H1 (cell line): ENCODE measurements at regions not wholly inside any gene's neighbourhood (a gene's known extent, or its start where the extent isn't known, plus 50 kb on each side); places are given as distances from the start of the nearest gene placed in this dataset.
A peak's percentile ranks its signal among the peaks of the same experiment; 100 is the strongest.

Experiments used
- ASH2L ChIP-seq: fragments of 200-600, 300-600 bp; sonication (generic); IDR thresholded peaks from one replicate; pipeline ENCODE4 v1.7.1; 2017; ENCODE audit warnings: low read length
- GABPA ChIP-seq: IDR thresholded peaks from 2 replicates; pipeline ENCODE4 v1.6.1; 2011; ENCODE audit warnings: mild to moderate bottlenecking, low read length, moderate library complexity, borderline replicate concordance; ENCODE audit not compliant: insufficient read depth
- HDAC6 ChIP-seq: IDR thresholded peaks from one replicate; pipeline ENCODE4 v1.7.1; 2012; ENCODE audit warnings: low read depth, mild to moderate bottlenecking, inconsistent platforms, low read length, moderate library complexity
- KDM1A ChIP-seq: fragments of 200-600, 300-600 bp; sonication (generic); IDR thresholded peaks from 2 replicates; pipeline ENCODE4 v1.7.1; 2016; ENCODE audit warnings: mild to moderate bottlenecking, low read length, borderline replicate concordance
- PHF8 ChIP-seq: fragments of 200-600 bp; sonication (generic); conservative IDR thresholded peaks from 2 replicates; pipeline ENCODE4 v1.7.1; 2012; ENCODE audit warnings: low read depth, mild to moderate bottlenecking, inconsistent platforms, low read length, moderate library complexity
- POLR2A ChIP-seq, 2 experiments: IDR thresholded peaks; 1 replicate in 1 of 2; 2 replicates in 1 of 2; pipeline ENCODE4 v1.6.1; 2011; ENCODE audit warnings: low read depth in 2 of 2, low read length in 2 of 2, mild to moderate bottlenecking in 2 of 2; ENCODE audit errors: control extremely low read depth in 1 of 2
- RAD21 ChIP-seq, 2 experiments: IDR thresholded peaks in 1 of 2; conservative IDR thresholded peaks in 1 of 2; 2 replicates each; pipeline ENCODE4 v1.6.1; 2011; ENCODE audit warnings: low read depth in 2 of 2, low read length in 2 of 2, improper control_type of control experiment in 1 of 2, inconsistent platforms in 1 of 2, mild to moderate bottlenecking in 1 of 2, moderate library complexity in 1 of 2
- RXRA ChIP-seq: IDR thresholded peaks from 2 replicates; pipeline ENCODE4 v1.6.1; 2011; ENCODE audit warnings: low read depth, mild to moderate bottlenecking, low read length, moderate library complexity; ENCODE audit not compliant: insufficient read depth
- SP4 ChIP-seq: IDR thresholded peaks from 2 replicates; pipeline ENCODE4 v1.6.1; 2012; ENCODE audit warnings: low read length, inconsistent platforms
- TF ChIP-seq, protein P1 (sequence below): IDR thresholded peaks from 2 replicates; pipeline ENCODE4 v1.6.1; 2012; ENCODE audit warnings: low read length, inconsistent platforms
- TF ChIP-seq, protein P2 (sequence below): IDR thresholded peaks from 2 replicates; pipeline ENCODE4 v1.6.1; 2012; ENCODE audit warnings: inconsistent platforms
- TF ChIP-seq, protein P3 (sequence below), 3 experiments: IDR thresholded peaks; 1 replicate in 2 of 3; 2 replicates in 1 of 3; pipeline versions ENCODE4 v1.5.1 to v1.6.1; 2011; ENCODE audit warnings: low read length in 3 of 3, mild to moderate bottlenecking in 3 of 3, inconsistent platforms in 2 of 3, low read depth in 1 of 3, moderate library complexity in 1 of 3; ENCODE audit not compliant: insufficient read depth in 1 of 3; ENCODE audit errors: control extremely low read depth in 1 of 3

DNA sequence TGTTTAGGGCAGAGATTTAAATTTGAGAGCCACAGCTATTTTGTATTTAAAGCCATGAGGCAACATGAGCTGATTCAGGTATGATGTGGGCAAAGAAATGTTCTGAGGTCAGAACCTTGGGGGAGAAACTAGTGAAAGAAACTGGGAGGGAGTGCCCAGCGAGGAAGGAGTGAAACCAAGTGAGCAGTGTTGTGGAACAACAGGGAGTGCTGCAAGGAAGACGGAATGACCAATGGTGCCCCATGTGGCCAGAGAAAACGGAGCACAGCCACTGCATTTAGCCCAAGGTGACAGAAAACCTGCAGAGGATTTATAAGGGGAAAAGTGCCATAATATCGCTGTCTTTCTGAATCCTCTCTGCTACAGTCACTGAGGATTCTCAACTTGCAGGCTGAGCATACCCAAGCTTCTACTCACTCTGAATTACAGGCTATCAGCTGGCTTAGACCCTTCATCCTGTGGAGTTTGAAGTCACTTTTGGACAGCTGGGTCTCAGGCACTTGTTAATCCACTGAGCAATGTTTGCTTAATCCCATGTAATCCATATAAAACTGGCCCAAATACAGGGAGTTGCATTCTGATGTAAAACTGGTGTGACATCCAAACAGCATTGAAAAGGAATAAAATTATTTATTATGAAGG lies 777.3 kb downstream of the CCSER2 start (continued):
- TF ChIP-seq PHF8, result no peak
- TF ChIP-seq HDAC6, result no peak
- peak; percentile 46 to 63 for TF ChIP-seq RAD21 (IDR thresholded peaks at IDR 0.05 in 1 of 2, conservative IDR thresholded peaks at IDR 0.05 in 1 of 2; ENCODE audit: low read depth in 2 of 2, low read length in 2 of 2)
- TF ChIP-seq, protein P1, sequence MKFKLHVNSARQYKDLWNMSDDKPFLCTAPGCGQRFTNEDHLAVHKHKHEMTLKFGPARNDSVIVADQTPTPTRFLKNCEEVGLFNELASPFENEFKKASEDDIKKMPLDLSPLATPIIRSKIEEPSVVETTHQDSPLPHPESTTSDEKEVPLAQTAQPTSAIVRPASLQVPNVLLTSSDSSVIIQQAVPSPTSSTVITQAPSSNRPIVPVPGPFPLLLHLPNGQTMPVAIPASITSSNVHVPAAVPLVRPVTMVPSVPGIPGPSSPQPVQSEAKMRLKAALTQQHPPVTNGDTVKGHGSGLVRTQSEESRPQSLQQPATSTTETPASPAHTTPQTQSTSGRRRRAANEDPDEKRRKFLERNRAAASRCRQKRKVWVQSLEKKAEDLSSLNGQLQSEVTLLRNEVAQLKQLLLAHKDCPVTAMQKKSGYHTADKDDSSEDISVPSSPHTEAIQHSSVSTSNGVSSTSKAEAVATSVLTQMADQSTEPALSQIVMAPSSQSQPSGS, result no peak
- no peak for TF ChIP-seq GABPA
- TF ChIP-seq ASH2L, result no peak
- TF ChIP-seq POLR2A (IDR thresholded peaks at IDR 0.05; ENCODE audit: control extremely low read depth in 1 of 2, low read depth in 2 of 2, low read length in 2 of 2), result no peak
- TF ChIP-seq RXRA, result no peak
- TF ChIP-seq KDM1A, result no peak
- TF ChIP-seq SP4, result no peak
- TF ChIP-seq, protein P2, sequence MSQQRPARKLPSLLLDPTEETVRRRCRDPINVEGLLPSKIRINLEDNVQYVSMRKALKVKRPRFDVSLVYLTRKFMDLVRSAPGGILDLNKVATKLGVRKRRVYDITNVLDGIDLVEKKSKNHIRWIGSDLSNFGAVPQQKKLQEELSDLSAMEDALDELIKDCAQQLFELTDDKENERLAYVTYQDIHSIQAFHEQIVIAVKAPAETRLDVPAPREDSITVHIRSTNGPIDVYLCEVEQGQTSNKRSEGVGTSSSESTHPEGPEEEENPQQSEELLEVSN, result no peak
- TF ChIP-seq, protein P3, sequence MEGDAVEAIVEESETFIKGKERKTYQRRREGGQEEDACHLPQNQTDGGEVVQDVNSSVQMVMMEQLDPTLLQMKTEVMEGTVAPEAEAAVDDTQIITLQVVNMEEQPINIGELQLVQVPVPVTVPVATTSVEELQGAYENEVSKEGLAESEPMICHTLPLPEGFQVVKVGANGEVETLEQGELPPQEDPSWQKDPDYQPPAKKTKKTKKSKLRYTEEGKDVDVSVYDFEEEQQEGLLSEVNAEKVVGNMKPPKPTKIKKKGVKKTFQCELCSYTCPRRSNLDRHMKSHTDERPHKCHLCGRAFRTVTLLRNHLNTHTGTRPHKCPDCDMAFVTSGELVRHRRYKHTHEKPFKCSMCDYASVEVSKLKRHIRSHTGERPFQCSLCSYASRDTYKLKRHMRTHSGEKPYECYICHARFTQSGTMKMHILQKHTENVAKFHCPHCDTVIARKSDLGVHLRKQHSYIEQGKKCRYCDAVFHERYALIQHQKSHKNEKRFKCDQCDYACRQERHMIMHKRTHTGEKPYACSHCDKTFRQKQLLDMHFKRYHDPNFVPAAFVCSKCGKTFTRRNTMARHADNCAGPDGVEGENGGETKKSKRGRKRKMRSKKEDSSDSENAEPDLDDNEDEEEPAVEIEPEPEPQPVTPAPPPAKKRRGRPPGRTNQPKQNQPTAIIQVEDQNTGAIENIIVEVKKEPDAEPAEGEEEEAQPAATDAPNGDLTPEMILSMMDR (IDR thresholded peaks at IDR 0.05; ENCODE audit: control extremely low read depth in 1 of 3, insufficient read depth in 1 of 3, low read depth in 1 of 3, low read length in 3 of 3), result peak; percentile 47 to 72 (median 64); a peak in 3 of 4 replicates
